NAMALWA (cell line): ENCODE measurements at regions not wholly inside any gene's neighbourhood (a gene's known extent, or its start where the extent isn't known, plus 50 kb on each side); places are given as distances from the start of the nearest gene placed in this dataset.
"Not testable (repeated sequence)": the region's sequence is repeated elsewhere in the genome, so short reads cannot be mapped to it uniquely, and the experiment has no call there.

Experiments
- DNase-seq: peaks from one replicate; pipeline ENCODE4 v3.0.0-alpha.2; 2015; ENCODE audit warnings: low spot score

- no peak for DNase-seq
These were observed 128.1 kb upstream of the MAP1LC3B2 start for GRCh38 chr12:116430911-116431565.

- DNase-seq, result no peak
These were observed 127.4 kb upstream of the MAP1LC3B2 start for GRCh38 chr12:116431677-116432300.

GRCh38 chr12:116432314-116432750 lies 126.8 kb upstream of the MAP1LC3B2 start:
- DNase-seq, result no peak

- DNase-seq, result no peak
These were observed 125.9 kb upstream of the MAP1LC3B2 start for GRCh38 chr12:116433249-116433648.

GRCh38 chr12:116434155-116435011 lies 124.8 kb upstream of the MAP1LC3B2 start:
- no peak for DNase-seq

- DNase-seq, result no peak
These were observed 123.2 kb upstream of the MAP1LC3B2 start for GRCh38 chr12:116435984-116436383.

- DNase-seq, result no peak
These were observed 122.5 kb upstream of the MAP1LC3B2 start for GRCh38 chr12:116436561-116437249.

GRCh38 chr12:116441292-116441691 lies 117.9 kb upstream of the MAP1LC3B2 start:
- no peak for DNase-seq

- no peak for DNase-seq
These were observed 116.9 kb upstream of the MAP1LC3B2 start for GRCh38 chr12:116442304-116442703.

GRCh38 chr12:116442946-116443345 lies 116.2 kb upstream of the MAP1LC3B2 start:
- no peak for DNase-seq

GRCh38 chr12:116443821-116444589 lies 115.2 kb upstream of the MAP1LC3B2 start:
- no peak for DNase-seq

- DNase-seq, result no peak
These were observed 114.6 kb upstream of the MAP1LC3B2 start for GRCh38 chr12:116444590-116444943.

GRCh38 chr12:116448165-116448739 lies 110.9 kb upstream of the MAP1LC3B2 start:
- DNase-seq, result no peak

GRCh38 chr12:116450406-116450910 lies 108.7 kb upstream of the MAP1LC3B2 start:
- no peak for DNase-seq

- DNase-seq, result not testable (repeated sequence)
These were observed 106.2 kb upstream of the MAP1LC3B2 start for GRCh38 chr12:116452975-116453374.

GRCh38 chr12:116453631-116454030 lies 105.5 kb upstream of the MAP1LC3B2 start:
- DNase-seq, result no peak

GRCh38 chr12:116454076-116454475 lies 105.1 kb upstream of the MAP1LC3B2 start:
- DNase-seq, result no peak

GRCh38 chr12:116454950-116455447 lies 104.2 kb upstream of the MAP1LC3B2 start:
- DNase-seq, result no peak

- DNase-seq, result peak; percentile 41
These were observed 103.4 kb upstream of the MAP1LC3B2 start for GRCh38 chr12:116455540-116456329.
